HG03108 (cell line): ENCODE measurements at regions not wholly inside any gene's neighbourhood (a gene's known extent, or its start where the extent isn't known, plus 50 kb on each side); places are given as distances from the start of the nearest gene placed in this dataset.

Experiments
- ATAC-seq: cut with Tn5 transposase; IDR thresholded peaks from one replicate; pipeline ENCODE4 v1.9.1; 2021; ENCODE audit warnings: moderate library complexity; ENCODE audit not compliant: unreplicated experiment

DNA sequence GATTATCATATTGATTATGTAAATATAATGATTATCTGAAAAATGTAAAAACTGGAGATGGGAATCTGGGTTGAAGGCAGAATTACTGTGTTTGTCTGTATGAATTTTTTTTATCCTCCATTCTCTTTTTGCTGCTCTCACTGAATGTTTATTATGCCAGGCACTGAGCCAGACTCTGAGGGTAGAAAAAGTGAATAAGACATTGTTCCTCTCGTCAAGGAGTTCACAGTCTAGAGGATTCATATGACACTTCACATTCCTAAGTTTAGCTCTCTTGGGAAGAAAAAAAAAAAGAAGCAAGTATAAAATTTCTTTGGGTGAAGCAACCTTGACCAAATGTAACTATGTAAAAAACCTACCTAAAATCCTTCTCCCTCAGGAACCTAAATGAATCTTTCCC, 120.9 kb upstream of the LMO3 start:
- no peak for ATAC-seq

DNA sequence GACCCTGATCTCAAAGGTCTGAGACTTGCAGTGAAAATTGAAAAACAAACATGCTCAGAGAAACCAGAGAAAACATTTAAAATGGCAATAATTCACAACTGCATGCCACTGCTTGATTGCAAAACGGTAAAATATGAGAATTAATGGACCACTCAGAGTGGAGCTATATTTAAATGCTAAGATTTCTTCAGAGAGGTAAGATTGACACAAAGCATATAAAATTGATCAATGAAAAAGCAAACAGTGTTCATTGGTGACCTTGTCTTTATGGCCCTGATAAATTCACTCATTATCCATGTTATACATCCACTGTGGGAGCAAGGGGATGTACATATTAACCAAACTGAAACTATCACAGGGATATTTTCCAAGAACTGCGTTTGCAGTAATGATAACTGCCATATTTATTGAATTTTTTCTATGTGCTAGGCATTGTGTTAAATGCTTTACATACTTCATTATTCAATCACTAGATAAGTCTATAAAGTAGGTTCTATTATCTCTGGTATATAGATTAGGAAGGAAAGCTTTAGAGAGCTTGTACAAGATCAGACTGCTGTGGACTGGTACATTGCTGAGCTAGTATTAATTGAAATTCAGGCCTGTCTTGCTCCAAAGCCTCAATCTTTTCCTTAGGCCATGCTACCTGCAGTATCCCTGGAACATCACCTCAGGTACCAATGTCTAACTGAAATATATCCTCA, 113.9 kb upstream of the LMO3 start:
- no peak for ATAC-seq

DNA sequence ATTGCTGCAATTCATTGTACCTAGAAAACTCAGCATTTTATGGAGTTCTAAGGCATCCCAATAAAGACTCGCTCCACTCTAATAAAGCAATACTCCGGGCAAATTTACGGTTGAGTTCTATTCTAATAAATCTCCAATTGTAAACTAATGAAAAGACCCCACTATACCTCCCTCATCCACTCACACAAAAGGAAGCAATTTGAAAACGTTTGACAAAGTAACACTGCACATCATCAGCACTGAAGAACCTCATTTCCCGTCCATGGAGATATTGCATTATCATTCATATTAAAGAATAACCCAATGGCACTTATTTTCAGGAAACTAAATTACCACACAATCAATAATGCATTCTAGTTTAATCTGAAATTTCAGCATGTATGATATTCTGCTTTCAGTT, 111.0 kb upstream of the LMO3 start:
- ATAC-seq: no peak

DNA sequence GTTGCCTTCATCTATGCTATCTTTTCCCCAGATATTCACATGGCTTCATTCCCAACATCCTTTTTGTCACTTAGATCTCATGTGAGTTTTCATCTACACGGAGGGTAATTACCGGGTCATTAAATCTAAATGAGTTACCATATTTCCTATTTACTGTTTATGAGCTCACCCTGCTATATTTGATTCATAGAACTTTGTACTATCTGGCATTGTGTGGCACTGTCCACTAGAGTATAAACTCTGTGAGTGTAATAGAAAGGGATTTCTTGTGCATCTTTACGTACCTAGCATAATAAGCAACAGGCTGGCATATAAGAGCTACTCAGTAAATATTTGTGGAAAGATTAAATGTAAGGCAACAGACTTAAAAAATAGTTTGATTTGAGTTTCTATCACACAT, 86.1 kb upstream of the LMO3 start:
- ATAC-seq: no peak

DNA sequence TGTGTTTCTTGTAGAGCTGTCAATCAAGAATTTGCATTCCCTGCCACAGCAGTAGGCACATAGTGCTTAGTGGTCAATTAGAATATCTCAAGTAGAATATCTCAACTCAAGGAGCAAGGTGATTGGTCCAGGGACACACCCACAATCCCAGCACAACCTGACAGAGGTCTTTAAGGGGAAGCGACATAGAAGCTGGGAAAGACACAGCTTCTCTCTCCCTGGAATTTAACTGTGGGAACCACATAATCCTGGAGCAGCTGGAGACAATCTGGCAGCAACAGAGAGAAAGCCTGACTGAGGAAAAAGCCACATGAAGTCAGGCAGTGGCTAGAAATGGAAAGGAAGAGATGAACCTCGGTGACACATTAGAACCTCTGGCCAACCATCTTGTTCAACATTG, 85.7 kb upstream of the LMO3 start:
- ATAC-seq: no peak

DNA sequence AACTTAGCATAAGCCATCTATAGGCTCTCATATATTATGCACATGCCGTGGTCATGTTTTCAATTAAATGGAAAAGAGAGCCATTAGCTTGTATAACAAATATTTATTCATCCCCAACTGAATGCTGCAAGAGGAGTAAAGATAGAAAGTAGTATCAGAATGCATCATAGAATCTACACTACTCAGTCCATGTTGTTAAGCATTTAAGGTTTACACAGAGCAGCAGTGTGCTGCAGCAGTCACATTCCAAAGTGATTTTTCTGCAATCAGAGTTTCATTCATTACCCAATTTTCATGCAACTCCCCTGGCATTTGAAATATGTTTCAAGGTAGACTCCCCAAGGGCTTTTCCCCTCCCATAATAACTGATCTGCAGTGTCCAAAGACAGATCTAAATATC, 82.2 kb upstream of the LMO3 start:
- ATAC-seq: no peak

DNA sequence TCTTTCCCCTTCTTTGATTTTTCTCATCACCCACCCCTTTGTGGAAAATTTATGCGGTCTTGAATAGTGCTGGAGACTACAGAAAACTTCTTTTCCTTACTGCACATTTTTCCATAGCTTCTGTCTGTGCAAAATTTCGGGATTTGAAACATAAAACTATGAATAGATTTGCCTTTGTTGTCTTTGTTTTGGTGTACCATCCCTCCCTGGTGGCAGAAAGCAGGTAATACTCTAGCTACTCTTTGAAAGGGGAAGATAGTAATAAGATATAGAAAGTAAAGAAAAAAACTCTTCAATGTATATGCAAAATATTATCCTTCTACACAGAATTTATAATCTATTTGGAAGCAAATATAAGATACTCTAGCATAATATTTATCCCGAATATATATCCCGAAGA, 79.1 kb upstream of the LMO3 start:
- no peak for ATAC-seq

DNA sequence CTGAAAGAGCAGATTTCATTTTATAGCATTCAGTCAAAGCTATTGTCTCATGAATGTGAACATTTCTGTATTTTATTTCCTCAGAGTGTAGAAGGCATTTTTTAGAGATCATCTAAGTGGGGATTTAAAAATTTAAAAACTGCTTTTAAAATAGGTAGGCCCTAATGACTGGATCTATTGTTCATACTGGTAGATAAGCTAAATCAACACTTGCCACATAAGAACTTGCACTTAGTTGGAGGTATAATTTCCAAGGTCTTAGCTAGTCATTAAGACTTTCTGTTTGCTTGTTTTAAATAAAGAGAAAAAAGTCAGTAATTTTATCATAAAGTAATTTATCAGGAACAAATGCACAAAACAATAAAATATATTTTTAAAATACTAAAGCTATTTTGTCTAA, 75.2 kb upstream of the LMO3 start:
- no peak for ATAC-seq

DNA sequence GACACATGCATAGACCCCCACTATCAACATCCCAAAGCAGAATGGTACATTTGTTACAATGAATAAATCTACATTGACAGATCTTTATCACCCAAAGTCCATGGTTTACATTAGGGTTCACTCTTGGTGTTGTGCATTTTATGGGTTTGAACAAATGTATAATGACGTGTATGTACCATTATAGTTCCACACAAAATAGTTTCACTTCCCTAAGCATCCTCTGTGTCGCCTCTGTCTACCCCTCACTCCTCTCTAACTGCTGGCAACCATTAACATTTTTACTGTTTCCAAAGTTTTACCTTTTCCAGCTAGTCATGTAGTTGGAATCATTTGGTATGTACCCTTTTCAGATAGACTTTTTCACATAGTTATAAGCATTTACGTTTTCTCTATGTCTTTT, 69.5 kb upstream of the LMO3 start:
- ATAC-seq: no peak

DNA sequence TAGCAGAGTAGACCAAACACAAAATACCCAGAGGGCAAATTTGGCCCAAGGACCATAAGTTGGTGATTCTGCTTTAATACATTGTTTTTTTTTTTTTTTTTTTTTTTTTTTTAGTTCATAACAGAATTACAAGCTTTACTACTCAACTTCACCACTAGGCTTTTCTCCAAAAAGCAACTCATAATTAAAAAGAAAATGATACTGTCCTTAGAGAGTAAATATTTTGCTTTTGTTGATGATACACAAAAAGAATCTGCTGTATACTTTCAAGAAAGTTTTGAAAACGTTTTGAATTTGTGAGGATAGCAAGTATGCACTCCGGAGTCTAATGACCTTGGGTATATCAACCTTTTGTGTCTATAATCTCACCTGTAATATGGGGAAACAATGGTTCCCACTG, 68.9 kb upstream of the LMO3 start:
- no peak for ATAC-seq

DNA sequence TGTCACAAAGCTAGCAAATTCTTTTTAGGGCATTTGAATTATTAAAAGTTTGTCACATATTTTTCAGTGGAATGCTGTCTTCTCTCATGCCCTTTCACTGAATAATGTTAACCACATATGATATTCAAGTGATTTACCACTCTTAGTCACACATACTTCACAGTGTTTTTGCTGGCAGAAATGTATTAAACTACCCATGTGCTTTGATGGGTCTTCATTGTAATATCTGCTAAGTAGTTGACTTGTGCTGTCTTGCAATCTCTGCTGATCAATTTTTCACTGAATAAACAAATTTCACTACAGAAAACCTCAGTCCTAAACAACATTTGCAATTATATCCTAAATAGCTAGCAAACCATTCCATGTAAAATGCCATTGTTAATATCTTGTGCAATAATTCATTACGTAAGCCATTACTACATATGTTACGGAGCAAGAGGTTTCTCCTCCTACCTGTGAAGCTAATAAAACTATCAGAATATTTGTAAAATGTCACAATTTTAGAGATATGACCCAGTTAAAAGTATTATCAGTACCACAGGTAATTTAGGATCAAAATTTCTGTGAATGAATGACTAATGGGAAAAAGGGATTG, 64.6 kb upstream of the LMO3 start:
- ATAC-seq: no peak

DNA sequence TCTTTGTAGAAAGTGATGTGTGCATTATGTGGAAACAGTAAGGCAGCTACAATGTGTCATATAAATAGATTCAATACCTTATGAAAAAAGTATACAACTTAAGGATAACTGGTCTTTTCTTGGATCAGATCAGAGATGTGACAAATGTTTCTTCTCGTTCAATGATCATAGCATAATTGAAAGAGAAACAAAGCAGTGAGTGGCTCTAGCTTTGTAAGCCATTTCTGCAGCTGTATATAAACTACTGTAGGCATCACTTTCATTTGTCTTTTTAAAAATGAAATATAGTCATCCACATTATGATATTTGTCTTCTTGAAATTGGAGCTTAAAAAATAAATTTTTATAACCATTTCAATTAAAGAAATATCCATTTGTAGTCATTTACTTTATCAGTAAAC, 63.8 kb upstream of the LMO3 start:
- ATAC-seq: no peak

DNA sequence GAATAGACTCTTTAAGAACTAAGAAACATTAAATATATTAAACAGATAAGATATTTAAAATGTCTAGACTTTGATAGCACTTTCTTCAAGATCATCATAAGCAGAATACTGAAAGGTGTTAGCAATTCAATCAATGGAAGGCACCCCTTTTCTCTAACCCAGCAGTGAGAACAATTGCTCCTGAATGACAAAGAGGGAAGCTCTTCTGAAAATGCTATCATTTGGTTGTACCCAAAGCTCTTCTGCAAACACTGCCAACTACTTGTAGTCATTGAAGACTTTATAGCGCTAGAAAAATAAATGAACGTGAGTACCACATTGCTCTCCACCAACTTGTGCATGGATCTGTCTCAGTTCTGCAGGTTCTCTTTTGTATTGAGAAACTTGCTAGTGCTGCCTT, 62.2 kb upstream of the LMO3 start:
- ATAC-seq: no peak

DNA sequence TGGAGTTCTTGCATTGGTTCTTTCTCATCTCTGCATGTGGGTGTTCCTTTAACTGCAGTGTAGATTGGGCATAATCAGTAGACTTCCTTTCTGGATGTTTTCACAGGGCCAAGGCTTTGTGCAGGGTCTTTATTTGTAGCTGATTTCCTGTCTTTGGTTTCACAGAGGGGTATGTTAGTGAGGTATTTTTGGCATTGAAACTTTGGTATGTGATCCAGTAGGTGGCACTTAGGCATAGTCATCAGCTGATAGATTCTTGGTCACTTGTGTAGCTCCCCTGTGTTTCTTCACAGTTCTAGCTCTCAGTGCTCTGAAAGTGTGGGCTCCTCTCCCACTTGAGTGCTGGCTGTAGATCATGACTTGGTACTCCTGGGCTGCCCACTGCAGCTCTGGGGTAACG, 52.7 kb upstream of the LMO3 start:
- no peak for ATAC-seq
